NB4 (cell line): ENCODE measurements at regions not wholly inside any gene's neighbourhood (a gene's known extent, or its start where the extent isn't known, plus 50 kb on each side); places are given as distances from the start of the nearest gene placed in this dataset.
"Not testable (repeated sequence)": the region's sequence is repeated elsewhere in the genome, so short reads cannot be mapped to it uniquely, and the experiment has no call there.

ENCODE experiments used
- CTCF ChIP-seq: IDR thresholded peaks from one replicate; pipeline ENCODE4 v1.5.1; 2012; ENCODE audit warnings: low read depth, low read length
- MYC ChIP-seq: IDR thresholded peaks from 2 replicates; pipeline ENCODE4 v1.6.1; 2011; ENCODE audit warnings: low read depth, low read length
- POLR2A ChIP-seq: IDR thresholded peaks from 2 replicates; pipeline ENCODE4 v1.6.1; 2011; ENCODE audit warnings: mild to moderate bottlenecking; ENCODE audit not compliant: insufficient read length; ENCODE audit errors: extremely low read depth

- TF ChIP-seq CTCF, POLR2A, MYC: not testable (repeated sequence)
These were observed 250.7 kb downstream of the UBE2NL start for GRCh38 chrX:144134448-144135119.
